ENCODE measurements at regions not wholly inside any gene's neighbourhood (a gene's known extent, or its start where the extent isn't known, plus 50 kb on each side); places are given as distances from the start of the nearest gene placed in this dataset.
A peak's percentile ranks its signal among the peaks of the same experiment; 100 is the strongest.

DNA sequence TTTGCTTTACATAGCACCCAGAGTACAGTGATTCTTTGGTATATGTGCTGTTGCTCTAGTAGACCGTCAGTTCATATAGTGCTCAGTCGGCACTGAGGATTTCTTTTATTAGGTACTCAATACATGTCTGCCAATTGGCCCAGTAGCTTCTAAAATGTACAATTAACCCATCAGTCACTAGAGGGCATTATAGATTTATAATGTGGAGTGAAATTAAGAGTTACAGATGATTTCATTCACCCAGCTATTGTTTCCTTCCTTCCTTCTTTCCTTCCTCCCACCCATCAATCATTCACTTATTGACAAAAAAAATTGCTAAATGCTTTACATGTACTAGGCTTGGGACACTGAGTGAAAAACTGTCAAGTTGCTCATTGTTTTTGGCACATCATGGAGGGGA is 263.6 kb upstream of the USP24 start:
- peaks cover 0 to 13% (median 0%) of the 10 kb centered on the region in 6 donors for H3K4me1 ChIP-seq
- H3K36me3 ChIP-seq = no peaks in the 10 kb centered on the region
- H3K4me3 ChIP-seq = no peak overlapping the region
- TF ChIP-seq POLR2A (IDR thresholded peaks at IDR 0.05) = no peak
- TF ChIP-seq, protein P1, sequence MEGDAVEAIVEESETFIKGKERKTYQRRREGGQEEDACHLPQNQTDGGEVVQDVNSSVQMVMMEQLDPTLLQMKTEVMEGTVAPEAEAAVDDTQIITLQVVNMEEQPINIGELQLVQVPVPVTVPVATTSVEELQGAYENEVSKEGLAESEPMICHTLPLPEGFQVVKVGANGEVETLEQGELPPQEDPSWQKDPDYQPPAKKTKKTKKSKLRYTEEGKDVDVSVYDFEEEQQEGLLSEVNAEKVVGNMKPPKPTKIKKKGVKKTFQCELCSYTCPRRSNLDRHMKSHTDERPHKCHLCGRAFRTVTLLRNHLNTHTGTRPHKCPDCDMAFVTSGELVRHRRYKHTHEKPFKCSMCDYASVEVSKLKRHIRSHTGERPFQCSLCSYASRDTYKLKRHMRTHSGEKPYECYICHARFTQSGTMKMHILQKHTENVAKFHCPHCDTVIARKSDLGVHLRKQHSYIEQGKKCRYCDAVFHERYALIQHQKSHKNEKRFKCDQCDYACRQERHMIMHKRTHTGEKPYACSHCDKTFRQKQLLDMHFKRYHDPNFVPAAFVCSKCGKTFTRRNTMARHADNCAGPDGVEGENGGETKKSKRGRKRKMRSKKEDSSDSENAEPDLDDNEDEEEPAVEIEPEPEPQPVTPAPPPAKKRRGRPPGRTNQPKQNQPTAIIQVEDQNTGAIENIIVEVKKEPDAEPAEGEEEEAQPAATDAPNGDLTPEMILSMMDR (IDR thresholded peaks at IDR 0.05 in 8 of 11, conservative IDR thresholded peaks at IDR 0.05 in 3 of 11) = peak in 2 of 11 experiments; percentile 20 to 33
- DNase-seq = no peak
- H3K27me3 ChIP-seq (replicated peaks in 1 of 7) = peaks cover 0 to 21% (median 0%) of the 10 kb centered on the region in 7 donors
- H3K27ac ChIP-seq = no peak overlapping the region
- WGBS, 5 donors = 58 to 82% (median 72%) methylated on average over 2 of the region's 2 CpGs
- no peaks in the 10 kb centered on the region for H3K9me3 ChIP-seq
- intact Hi-C loops (cut with DNase I; ENCODE audit: low total_unique reads) = loop anchor here (10.0 kb wide), 1 partner anchor 1106 kb away; no protein-coding TSS in a partner anchor

DNA sequence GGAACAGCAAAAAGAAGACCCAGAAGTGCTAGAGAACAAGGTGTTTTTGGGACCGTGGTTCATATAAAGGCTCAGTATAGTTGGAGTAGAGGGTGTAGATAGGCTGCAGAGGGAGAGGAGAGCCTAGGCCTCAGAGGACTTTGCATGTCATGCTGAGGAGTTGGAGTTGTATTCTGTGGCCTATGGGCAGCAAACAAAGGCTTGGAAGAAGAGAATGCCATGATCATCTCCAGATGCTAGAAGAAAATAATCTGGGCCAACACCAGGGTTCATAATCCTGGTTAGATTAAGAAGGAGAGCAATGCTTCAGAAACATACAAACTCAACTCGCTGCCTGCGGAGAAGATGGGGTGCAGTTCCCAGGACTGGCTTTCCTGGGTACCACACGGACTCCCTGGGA is 262.8 kb upstream of the USP24 start:
- no peak overlapping the region for H3K4me3 ChIP-seq
- TF ChIP-seq POLR2AphosphoS5 (IDR thresholded peaks at IDR 0.05) (no peak), POLR2A (IDR thresholded peaks at IDR 0.05) (no peak)
- TF ChIP-seq, protein P1 (IDR thresholded peaks at IDR 0.05 in 8 of 11, conservative IDR thresholded peaks at IDR 0.05 in 3 of 11) = no peak
- no peak for DNase-seq
- H3K27me3 ChIP-seq (replicated peaks in 1 of 7) = peaks cover 0 to 29% (median 0%) of the 10 kb centered on the region in 7 donors
- intact Hi-C loops (cut with DNase I; ENCODE audit: low total_unique reads) = loop anchor here (10.0 kb wide), 1 partner anchor 1107 kb away; no protein-coding TSS in a partner anchor
- H3K4me1 ChIP-seq = peaks cover 0 to 13% (median 0%) of the 10 kb centered on the region in 6 donors
- no peaks in the 10 kb centered on the region for H3K9me3 ChIP-seq
- no peaks in the 10 kb centered on the region for H3K36me3 ChIP-seq
- no peak overlapping the region for H3K27ac ChIP-seq
- WGBS, 5 donors = 91 to 97% (median 95%) methylated on average over 4 of the region's 4 CpGs

DNA sequence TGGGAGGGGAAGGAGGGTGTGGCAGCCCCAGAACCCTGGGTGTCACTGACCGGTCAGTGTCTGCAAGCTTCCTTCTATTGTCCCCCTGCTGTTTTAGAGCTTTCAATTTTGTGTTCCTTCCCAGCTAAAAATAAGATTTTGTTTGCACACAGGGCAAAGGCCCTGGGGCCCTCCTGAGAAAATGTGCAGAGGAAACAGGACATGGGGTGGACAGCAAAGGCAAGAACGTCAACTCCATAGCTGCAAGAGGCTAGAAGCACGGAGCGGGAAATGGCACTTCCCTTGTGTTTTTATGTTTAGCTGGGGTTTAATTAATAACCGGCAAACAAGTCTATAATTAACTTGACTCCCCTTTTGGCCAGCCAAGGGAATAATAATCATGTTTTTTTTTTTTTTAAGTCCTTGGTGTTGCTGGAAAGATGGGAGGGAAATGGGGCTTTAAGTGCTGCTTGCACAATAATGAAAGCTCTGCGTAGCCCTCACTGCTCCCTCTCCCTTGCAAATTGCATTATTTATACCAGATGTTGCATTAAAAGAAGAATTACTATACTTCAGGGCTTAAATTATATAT is 261.4 kb upstream of the USP24 start:
- Histone ChIP-seq H3K4me3 (no peak overlapping the region), H3K9me3 (no peaks in the 10 kb centered on the region), H3K4me1 (peaks cover 0 to 13% (median 0%) of the 10 kb centered on the region in 6 donors), H3K27ac (no peak overlapping the region), H3K36me3 (no peaks in the 10 kb centered on the region), H3K27me3 (replicated peaks in 1 of 7) (peaks cover 0 to 29% (median 0%) of the 10 kb centered on the region in 7 donors)
- TF ChIP-seq POLR2AphosphoS5 (IDR thresholded peaks at IDR 0.05) = no peak
- no peak for TF ChIP-seq POLR2A (IDR thresholded peaks at IDR 0.05)
- TF ChIP-seq, protein P1 (IDR thresholded peaks at IDR 0.05 in 8 of 11, conservative IDR thresholded peaks at IDR 0.05 in 3 of 11) = no peak
- DNase-seq = no peak
- intact Hi-C loops (cut with DNase I; ENCODE audit: low total_unique reads) = loop anchor here (10.0 kb wide), 1 partner anchor 1108 kb away; no protein-coding TSS in a partner anchor
- 59 to 72% (median 66%) methylated on average over 6 of the region's 6 CpGs for WGBS, 5 donors

DNA sequence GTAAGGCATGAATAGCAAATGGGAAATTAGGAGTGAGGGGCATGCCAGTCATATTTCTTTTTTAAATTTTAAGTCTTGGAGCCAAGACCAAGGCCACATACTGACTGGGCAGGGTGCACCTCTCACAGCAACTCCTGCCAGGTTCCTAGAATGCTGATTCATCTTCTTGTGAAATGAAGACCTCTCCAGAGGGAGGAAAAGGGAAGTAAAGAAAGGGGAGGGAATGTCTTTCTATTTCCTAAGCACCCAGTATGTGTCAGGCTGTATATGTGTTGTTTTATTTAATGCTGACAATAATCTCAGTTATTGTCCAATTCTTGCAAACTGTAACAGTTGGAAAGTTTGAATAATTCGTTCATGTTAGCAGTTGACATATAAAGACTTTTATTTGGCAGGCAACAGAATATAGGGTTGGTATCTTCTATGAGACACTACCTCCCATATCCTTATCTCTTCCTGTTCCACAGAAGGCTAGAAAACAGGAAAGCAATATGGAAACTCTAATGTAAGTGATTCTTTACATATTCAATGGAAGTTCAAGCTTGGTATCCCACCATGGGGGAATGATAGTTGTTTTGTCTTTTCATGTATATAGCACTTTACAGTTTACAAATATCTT is 259.1 kb upstream of the USP24 start:
- H3K9me3 ChIP-seq = no peaks in the 10 kb centered on the region
- DNase-seq = no peak
- 12 to 45% (median 20%) methylated on average over 1 of the region's 1 CpG for WGBS, 5 donors
- H3K4me1 ChIP-seq = peaks cover 0 to 13% (median 0%) of the 10 kb centered on the region in 6 donors
- peaks cover 0 to 26% (median 0%) of the 10 kb centered on the region in 7 donors for H3K27me3 ChIP-seq (replicated peaks in 1 of 7)
- TF ChIP-seq POLR2AphosphoS5 (IDR thresholded peaks at IDR 0.05) (no peak), POLR2A (IDR thresholded peaks at IDR 0.05) (no peak)
- TF ChIP-seq, protein P1 (IDR thresholded peaks at IDR 0.05 in 8 of 11, conservative IDR thresholded peaks at IDR 0.05 in 3 of 11) = no peak
- intact Hi-C loops (cut with DNase I; ENCODE audit: low total_unique reads) = loop anchor here (10.0 kb wide), 1 partner anchor 1111 kb away; no protein-coding TSS in a partner anchor
- H3K4me3 ChIP-seq = no peak overlapping the region
- no peaks in the 10 kb centered on the region for H3K36me3 ChIP-seq
- H3K27ac ChIP-seq = no peak overlapping the region
